Astrocyte (in vitro differentiated cells and primary cell): ENCODE measurements at regions not wholly inside any gene's neighbourhood (a gene's known extent, or its start where the extent isn't known, plus 50 kb on each side); places are given as distances from the start of the nearest gene placed in this dataset.

Experiments
- DNase-seq: peaks from one replicate; pipeline ENCODE4 v3.0.0-alpha.2; 2010; ENCODE audit warnings: low read depth
- FAIRE-seq: peaks from 2 replicates; lab custom pipeline; 2011; peaks lifted over from hg19 to GRCh38; lab: Jason Lieb, UNC
- H2AFZ ChIP-seq: 2 replicates; pipeline ENCODE4 v1.6.0; 2012; ENCODE audit warnings: low read depth, low read length, inconsistent platforms
- H3K27ac ChIP-seq: 2 replicates; pipeline ENCODE4 v1.5.1; 2011; ENCODE audit warnings: low read depth, low read length, inconsistent platforms
- H3K27me3 ChIP-seq: 2 replicates; pipeline ENCODE4 v1.6.0; 2011; ENCODE audit warnings: low read length, inconsistent platforms; ENCODE audit not compliant: insufficient read depth
- H3K36me3 ChIP-seq: 2 replicates; pipeline ENCODE4 v1.5.1; 2011; ENCODE audit warnings: low read length, inconsistent platforms; ENCODE audit not compliant: insufficient read depth
- H3K4me1 ChIP-seq: 2 replicates; pipeline ENCODE4 v1.5.1; 2011; ENCODE audit warnings: low read length, inconsistent platforms; ENCODE audit not compliant: insufficient read depth
- H3K4me2 ChIP-seq: 2 replicates; pipeline ENCODE4 v1.6.0; 2012; ENCODE audit warnings: low read length, inconsistent platforms
- H3K4me3 ChIP-seq: 2 replicates; pipeline ENCODE4 v1.5.1; 2011; ENCODE audit warnings: low read depth, mild to moderate bottlenecking, low read length, inconsistent platforms; ENCODE audit not compliant: insufficient read depth
- H3K79me2 ChIP-seq: 2 replicates; pipeline ENCODE4 v1.6.0; 2012; ENCODE audit warnings: mild to moderate bottlenecking, low read length, inconsistent platforms; ENCODE audit not compliant: insufficient read depth
- H3K9ac ChIP-seq: 2 replicates; pipeline ENCODE4 v1.6.0; 2012; ENCODE audit warnings: mild to moderate bottlenecking, low read length, inconsistent platforms
- H3K9me3 ChIP-seq: 2 replicates; pipeline ENCODE4 v1.5.1; 2012; ENCODE audit warnings: low read depth, mild to moderate bottlenecking, low read length, inconsistent platforms; ENCODE audit not compliant: insufficient read depth
- H4K20me1 ChIP-seq: 2 replicates; pipeline ENCODE4 v1.6.0; 2012; ENCODE audit warnings: low read length, inconsistent platforms; ENCODE audit not compliant: insufficient read depth
- H3K27ac Mint-ChIP-seq: one replicate; pipeline ENCODE4 v1.8.0; 2021; ENCODE audit warnings: mild to moderate bottlenecking, mixed read lengths; ENCODE audit not compliant: unreplicated experiment
- H3K27me3 Mint-ChIP-seq: one replicate; pipeline ENCODE4 v1.8.0; 2021; ENCODE audit warnings: low read depth, mixed read lengths; ENCODE audit not compliant: unreplicated experiment
- H3K36me3 Mint-ChIP-seq: one replicate; pipeline ENCODE4 v1.8.0; 2021; ENCODE audit warnings: low read depth, mixed read lengths; ENCODE audit not compliant: unreplicated experiment
- H3K4me1 Mint-ChIP-seq: one replicate; pipeline ENCODE4 v1.8.0; 2021; ENCODE audit warnings: low read depth, mixed read lengths; ENCODE audit not compliant: unreplicated experiment
- H3K4me3 Mint-ChIP-seq: one replicate; pipeline ENCODE4 v1.8.0; 2021; ENCODE audit warnings: mild to moderate bottlenecking, moderate library complexity, mixed read lengths; ENCODE audit not compliant: unreplicated experiment
- H3K9me3 Mint-ChIP-seq: one replicate; pipeline ENCODE4 v1.8.0; 2021; ENCODE audit warnings: mild to moderate bottlenecking, mixed read lengths; ENCODE audit not compliant: unreplicated experiment
- EZH2 ChIP-seq: IDR thresholded peaks from 2 replicates; pipeline ENCODE4 v1.6.1; 2012; ENCODE audit warnings: mild to moderate bottlenecking, low read length, inconsistent platforms; ENCODE audit not compliant: insufficient read depth
- TF ChIP-seq, protein P1 (sequence below): IDR thresholded peaks from 2 replicates; pipeline ENCODE4 v1.5.1; 2011; ENCODE audit warnings: low read depth, mild to moderate bottlenecking, inconsistent platforms, low read length, moderate library complexity; ENCODE audit not compliant: insufficient read depth

DNA sequence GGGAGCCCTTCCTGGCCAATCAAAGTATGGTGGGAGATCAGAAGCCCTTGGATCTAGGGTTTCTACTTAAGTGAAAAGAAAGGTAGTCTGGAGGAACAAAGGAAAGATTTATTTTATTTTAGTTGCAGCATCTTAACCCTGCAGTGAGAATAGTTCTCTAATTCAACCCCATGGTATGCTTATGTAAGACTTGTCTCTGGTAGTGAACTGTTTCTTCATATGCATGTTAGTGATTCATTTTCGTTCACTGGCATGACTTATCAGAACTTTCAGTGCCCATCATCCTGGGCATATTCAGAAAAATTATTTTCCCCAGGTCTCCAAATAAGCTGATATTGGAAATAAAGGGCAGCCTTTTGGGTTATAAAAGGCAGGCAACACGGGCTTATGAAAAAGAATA is 1058.8 kb downstream of the NLGN4Y start:
- Histone ChIP-seq H3K4me1 (no peaks in the 10 kb centered on the region), H4K20me1 (no peaks in the 10 kb centered on the region), H2AFZ (no peak overlapping the region), H3K9ac (no peak overlapping the region), H3K36me3 (no peaks in the 10 kb centered on the region), H3K9me3 (no peaks in the 10 kb centered on the region), H3K27ac (no peak overlapping the region), H3K27me3 (no peaks in the 10 kb centered on the region), H3K79me2 (no peaks in the 10 kb centered on the region), H3K4me2 (no peak overlapping the region), H3K4me3 (no peak overlapping the region)
- FAIRE-seq = no peak
- Mint-ChIP-seq H3K36me3 (no peaks in the 10 kb centered on the region), H3K27ac (no peak overlapping the region), H3K4me3 (no peak overlapping the region), H3K9me3 (no peaks in the 10 kb centered on the region), H3K4me1 (peaks cover 8% of the 10 kb centered on the region), H3K27me3 (no peaks in the 10 kb centered on the region)
- DNase-seq = no peak
- TF ChIP-seq EZH2 = no peak
- TF ChIP-seq, protein P1, sequence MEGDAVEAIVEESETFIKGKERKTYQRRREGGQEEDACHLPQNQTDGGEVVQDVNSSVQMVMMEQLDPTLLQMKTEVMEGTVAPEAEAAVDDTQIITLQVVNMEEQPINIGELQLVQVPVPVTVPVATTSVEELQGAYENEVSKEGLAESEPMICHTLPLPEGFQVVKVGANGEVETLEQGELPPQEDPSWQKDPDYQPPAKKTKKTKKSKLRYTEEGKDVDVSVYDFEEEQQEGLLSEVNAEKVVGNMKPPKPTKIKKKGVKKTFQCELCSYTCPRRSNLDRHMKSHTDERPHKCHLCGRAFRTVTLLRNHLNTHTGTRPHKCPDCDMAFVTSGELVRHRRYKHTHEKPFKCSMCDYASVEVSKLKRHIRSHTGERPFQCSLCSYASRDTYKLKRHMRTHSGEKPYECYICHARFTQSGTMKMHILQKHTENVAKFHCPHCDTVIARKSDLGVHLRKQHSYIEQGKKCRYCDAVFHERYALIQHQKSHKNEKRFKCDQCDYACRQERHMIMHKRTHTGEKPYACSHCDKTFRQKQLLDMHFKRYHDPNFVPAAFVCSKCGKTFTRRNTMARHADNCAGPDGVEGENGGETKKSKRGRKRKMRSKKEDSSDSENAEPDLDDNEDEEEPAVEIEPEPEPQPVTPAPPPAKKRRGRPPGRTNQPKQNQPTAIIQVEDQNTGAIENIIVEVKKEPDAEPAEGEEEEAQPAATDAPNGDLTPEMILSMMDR = no peak

GRCh38 chrY:15592957-15593356 is 1068.6 kb downstream of the NLGN4Y start:
- FAIRE-seq (no peak), DNase-seq (no peak)
- Histone ChIP-seq H3K4me3 (no peak overlapping the region), H4K20me1 (no peaks in the 10 kb centered on the region), H3K4me1 (no peaks in the 10 kb centered on the region), H3K9me3 (no peaks in the 10 kb centered on the region), H2AFZ (no peak overlapping the region), H3K27me3 (no peaks in the 10 kb centered on the region), H3K4me2 (no peak overlapping the region), H3K9ac (no peak overlapping the region), H3K36me3 (no peaks in the 10 kb centered on the region), H3K27ac (no peak overlapping the region), H3K79me2 (no peaks in the 10 kb centered on the region)
- Mint-ChIP-seq H3K27me3 (no peaks in the 10 kb centered on the region), H3K9me3 (no peaks in the 10 kb centered on the region), H3K4me3 (no peak overlapping the region), H3K36me3 (no peaks in the 10 kb centered on the region), H3K4me1 (peaks cover 2% of the 10 kb centered on the region), H3K27ac (no peak overlapping the region)
- TF ChIP-seq, protein P1 = no peak
- TF ChIP-seq EZH2 = no peak

DNA sequence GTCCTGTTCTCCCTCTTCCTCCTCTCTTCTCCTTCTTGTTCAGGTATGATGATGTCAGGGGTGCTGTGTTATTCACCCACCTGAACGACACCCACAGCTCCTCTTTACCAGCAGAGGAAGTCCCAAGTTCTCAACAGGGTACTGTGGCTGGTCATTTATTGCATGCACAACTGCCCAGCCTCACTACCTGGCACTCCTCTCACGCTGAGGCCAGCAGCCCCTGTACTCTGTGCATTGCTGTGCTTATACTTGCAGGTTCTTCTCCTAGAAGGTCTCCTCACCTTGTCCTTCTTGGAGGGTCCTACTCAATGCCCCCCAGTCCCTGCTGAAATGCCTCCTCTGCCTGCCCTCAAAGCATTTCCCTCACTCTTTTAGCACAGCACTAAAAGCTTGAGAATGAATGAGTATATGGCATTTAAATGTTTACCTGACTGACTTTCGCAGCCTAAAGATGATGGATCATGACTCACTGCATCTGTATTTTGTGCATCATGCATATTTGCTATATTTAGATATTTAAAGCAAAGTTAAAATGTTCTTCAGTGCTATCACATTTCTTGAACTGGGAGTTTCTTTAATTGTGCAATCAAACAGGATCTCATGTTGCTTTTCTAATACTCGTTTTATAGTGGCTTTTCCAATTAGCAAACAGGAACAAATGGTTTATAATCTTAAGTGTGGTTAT is 1069.3 kb downstream of the NLGN4Y start:
- TF ChIP-seq, protein P1 = no peak
- no peak for TF ChIP-seq EZH2

More for the DNA sequence above, 1069.3 kb downstream of the NLGN4Y start:
- H3K9me3 ChIP-seq = no peaks in the 10 kb centered on the region
- H4K20me1 ChIP-seq = no peaks in the 10 kb centered on the region
- Mint-ChIP-seq H3K36me3 (no peaks in the 10 kb centered on the region), H3K4me3 (no peak overlapping the region), H3K27ac (no peak overlapping the region), H3K4me1 (peaks cover 2% of the 10 kb centered on the region), H3K9me3 (no peaks in the 10 kb centered on the region), H3K27me3 (no peaks in the 10 kb centered on the region)
- no peaks in the 10 kb centered on the region for H3K36me3 ChIP-seq
- H3K4me2 ChIP-seq = no peak overlapping the region
- no peak overlapping the region for H2AFZ ChIP-seq
- FAIRE-seq (no peak), DNase-seq (no peak)
- no peaks in the 10 kb centered on the region for H3K27me3 ChIP-seq
- no peak overlapping the region for H3K27ac ChIP-seq
- no peak overlapping the region for H3K4me3 ChIP-seq
- no peaks in the 10 kb centered on the region for H3K4me1 ChIP-seq
- no peaks in the 10 kb centered on the region for H3K79me2 ChIP-seq
- no peak overlapping the region for H3K9ac ChIP-seq
